Neural crest cell (in vitro differentiated cells): ENCODE measurements at regions not wholly inside any gene's neighbourhood (a gene's known extent, or its start where the extent isn't known, plus 50 kb on each side); places are given as distances from the start of the nearest gene placed in this dataset.

Experiments
- DNase-seq: peaks from one replicate; pipeline ENCODE4 v3.0.0; 2021; ENCODE audit warnings: low read depth, mixed read lengths, low spot score
- H3K27ac Mint-ChIP-seq: one replicate; pipeline ENCODE4 v1.8.0; 2021; ENCODE audit warnings: mild to moderate bottlenecking, mixed read lengths; ENCODE audit not compliant: unreplicated experiment
- H3K27me3 Mint-ChIP-seq: 2 replicates; pipeline ENCODE4 v1.8.0; 2021; ENCODE audit warnings: low read depth, mild to moderate bottlenecking, mixed read lengths
- H3K36me3 Mint-ChIP-seq: 2 replicates; pipeline ENCODE4 v1.8.0; 2021; ENCODE audit warnings: low read depth, mild to moderate bottlenecking, mixed read lengths
- H3K4me1 Mint-ChIP-seq: 2 replicates; pipeline ENCODE4 v1.8.0; 2021; ENCODE audit warnings: mixed read lengths
- H3K4me3 Mint-ChIP-seq: one replicate; pipeline ENCODE4 v1.8.0; 2021; ENCODE audit warnings: mild to moderate bottlenecking, mixed read lengths
- H3K9me3 Mint-ChIP-seq: 2 replicates; pipeline ENCODE4 v1.8.0; 2021; ENCODE audit warnings: mixed read lengths
- TF ChIP-seq, protein P1 (sequence below): fragments of 200-600 bp; sonication (generic); conservative IDR thresholded peaks from 2 replicates; pipeline ENCODE4 v1.5.0; 2021; ENCODE audit warnings: antibody characterized with exemption, mild to moderate bottlenecking

DNA sequence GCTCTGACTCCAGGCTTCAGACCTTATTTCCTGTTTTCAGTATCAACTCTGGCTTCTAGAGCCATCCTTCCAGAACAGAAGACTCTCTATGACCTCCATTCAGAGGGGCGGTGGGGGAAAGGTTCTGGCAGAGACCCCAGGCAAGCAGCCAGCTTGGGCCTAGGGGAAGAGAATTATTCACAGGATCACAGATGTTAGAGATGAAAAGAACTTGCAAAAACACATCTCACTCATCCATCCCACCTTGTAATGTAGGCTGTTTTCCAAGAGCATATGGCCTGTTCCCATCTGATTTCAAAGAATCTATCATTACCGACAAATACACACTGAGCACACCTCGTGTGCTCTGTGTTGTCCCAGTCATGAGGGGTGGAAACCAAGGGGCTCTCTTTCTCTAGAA is 131.9 kb downstream of the GRIN2B start:
- Mint-ChIP-seq H3K27ac (no peak overlapping the region), H3K27me3 (no peaks in the 10 kb centered on the region), H3K9me3 (no peaks in the 10 kb centered on the region), H3K36me3 (peaks cover 2% of the 10 kb centered on the region), H3K4me1 (peaks cover 20% of the 10 kb centered on the region), H3K4me3 (no peak overlapping the region)
- TF ChIP-seq, protein P1, sequence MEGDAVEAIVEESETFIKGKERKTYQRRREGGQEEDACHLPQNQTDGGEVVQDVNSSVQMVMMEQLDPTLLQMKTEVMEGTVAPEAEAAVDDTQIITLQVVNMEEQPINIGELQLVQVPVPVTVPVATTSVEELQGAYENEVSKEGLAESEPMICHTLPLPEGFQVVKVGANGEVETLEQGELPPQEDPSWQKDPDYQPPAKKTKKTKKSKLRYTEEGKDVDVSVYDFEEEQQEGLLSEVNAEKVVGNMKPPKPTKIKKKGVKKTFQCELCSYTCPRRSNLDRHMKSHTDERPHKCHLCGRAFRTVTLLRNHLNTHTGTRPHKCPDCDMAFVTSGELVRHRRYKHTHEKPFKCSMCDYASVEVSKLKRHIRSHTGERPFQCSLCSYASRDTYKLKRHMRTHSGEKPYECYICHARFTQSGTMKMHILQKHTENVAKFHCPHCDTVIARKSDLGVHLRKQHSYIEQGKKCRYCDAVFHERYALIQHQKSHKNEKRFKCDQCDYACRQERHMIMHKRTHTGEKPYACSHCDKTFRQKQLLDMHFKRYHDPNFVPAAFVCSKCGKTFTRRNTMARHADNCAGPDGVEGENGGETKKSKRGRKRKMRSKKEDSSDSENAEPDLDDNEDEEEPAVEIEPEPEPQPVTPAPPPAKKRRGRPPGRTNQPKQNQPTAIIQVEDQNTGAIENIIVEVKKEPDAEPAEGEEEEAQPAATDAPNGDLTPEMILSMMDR, result no peak
- DNase-seq, result no peak

GRCh38 chr12:13843841-13844240 is 137.6 kb downstream of the GRIN2B start:
- no peak for DNase-seq
- Mint-ChIP-seq H3K9me3 (no peaks in the 10 kb centered on the region), H3K4me1 (peaks cover 8% of the 10 kb centered on the region), H3K27me3 (no peaks in the 10 kb centered on the region), H3K27ac (no peak overlapping the region), H3K36me3 (no peaks in the 10 kb centered on the region), H3K4me3 (no peak overlapping the region)
- TF ChIP-seq, protein P1, result no peak

DNA sequence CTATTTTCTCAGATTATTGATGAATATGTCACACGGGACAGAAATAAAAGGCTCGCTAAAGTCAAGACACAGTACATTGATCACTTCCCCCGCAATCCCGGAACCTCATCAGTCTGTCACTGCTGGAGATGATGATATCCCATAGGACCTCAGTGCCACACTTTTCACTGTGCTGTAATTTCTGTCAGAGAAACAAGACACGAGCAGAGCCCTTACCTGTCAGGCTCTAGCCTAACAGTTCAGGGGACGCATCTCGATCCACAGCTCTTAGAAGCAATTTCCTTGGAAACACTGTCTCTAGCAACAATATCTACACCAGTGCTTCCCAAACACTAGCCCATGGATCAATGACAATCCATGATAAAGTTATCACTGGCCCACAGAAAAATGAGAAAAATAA is 140.0 kb downstream of the GRIN2B start:
- Mint-ChIP-seq H3K27ac (no peak overlapping the region), H3K4me3 (no peak overlapping the region), H3K36me3 (no peaks in the 10 kb centered on the region), H3K9me3 (no peaks in the 10 kb centered on the region), H3K4me1 (peaks cover 13% of the 10 kb centered on the region), H3K27me3 (no peaks in the 10 kb centered on the region)
- no peak for DNase-seq
- TF ChIP-seq, protein P1, result no peak

GRCh38 chr12:13839365-13840336 is 141.8 kb downstream of the GRIN2B start:
- TF ChIP-seq, protein P1, result no peak
- DNase-seq, result no peak
- Mint-ChIP-seq H3K36me3 (no peaks in the 10 kb centered on the region), H3K4me1 (peaks cover 29% of the 10 kb centered on the region), H3K9me3 (no peaks in the 10 kb centered on the region), H3K27me3 (no peaks in the 10 kb centered on the region), H3K4me3 (no peak overlapping the region), H3K27ac (no peak overlapping the region)

- H3K36me3 Mint-ChIP-seq, result no peaks in the 10 kb centered on the region
- peaks cover 29% of the 10 kb centered on the region for H3K4me1 Mint-ChIP-seq
- no peaks in the 10 kb centered on the region for H3K27me3 Mint-ChIP-seq
- H3K27ac Mint-ChIP-seq, result no peak overlapping the region
- TF ChIP-seq, protein P1, result no peak
- no peak for DNase-seq
- no peak overlapping the region for H3K4me3 Mint-ChIP-seq
- no peaks in the 10 kb centered on the region for H3K9me3 Mint-ChIP-seq
These were observed 145.3 kb downstream of the GRIN2B start for GRCh38 chr12:13836099-13836498.
